Stimulated activated CD8-positive, alpha-beta memory T cell treated with anti-CD3 and anti-CD28 coated beads, Interleukin-2, amount 100 ng/mL, for 48 hours (primary cell): ENCODE measurements at regions not wholly inside any gene's neighbourhood (a gene's known extent, or its start where the extent isn't known, plus 50 kb on each side); places are given as distances from the start of the nearest gene placed in this dataset.

Source experiments
- DNase-seq, 2 donors: peaks; one replicate each; pipeline ENCODE4 v3.0.0-alpha.2; 2020; ENCODE audit warnings: low read depth in 2 of 2

- DNase-seq: no peak
Measured at GRCh38 chr4:171169396-171169795, 643.8 kb upstream of the GALNTL6 start.

DNA sequence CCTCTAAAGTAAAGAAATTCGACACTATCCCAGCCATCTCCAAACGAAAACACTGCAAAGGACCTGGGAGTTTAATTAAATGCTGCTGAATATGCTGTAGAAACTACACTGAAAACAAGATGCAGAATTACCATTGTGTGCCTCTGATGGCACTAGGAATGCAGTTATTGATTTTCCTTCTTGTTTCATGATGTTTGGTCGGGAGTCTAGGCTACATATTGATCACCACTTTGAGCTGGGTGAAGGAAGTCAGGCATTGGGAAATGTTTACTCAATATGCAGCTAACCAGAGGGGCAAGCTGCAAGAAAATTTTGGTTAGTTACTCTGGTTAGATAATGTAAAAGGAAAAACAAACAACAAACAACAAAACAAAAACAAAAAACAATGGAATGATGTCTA, 650.7 kb upstream of the GALNTL6 start:
- DNase-seq: no peak

DNA sequence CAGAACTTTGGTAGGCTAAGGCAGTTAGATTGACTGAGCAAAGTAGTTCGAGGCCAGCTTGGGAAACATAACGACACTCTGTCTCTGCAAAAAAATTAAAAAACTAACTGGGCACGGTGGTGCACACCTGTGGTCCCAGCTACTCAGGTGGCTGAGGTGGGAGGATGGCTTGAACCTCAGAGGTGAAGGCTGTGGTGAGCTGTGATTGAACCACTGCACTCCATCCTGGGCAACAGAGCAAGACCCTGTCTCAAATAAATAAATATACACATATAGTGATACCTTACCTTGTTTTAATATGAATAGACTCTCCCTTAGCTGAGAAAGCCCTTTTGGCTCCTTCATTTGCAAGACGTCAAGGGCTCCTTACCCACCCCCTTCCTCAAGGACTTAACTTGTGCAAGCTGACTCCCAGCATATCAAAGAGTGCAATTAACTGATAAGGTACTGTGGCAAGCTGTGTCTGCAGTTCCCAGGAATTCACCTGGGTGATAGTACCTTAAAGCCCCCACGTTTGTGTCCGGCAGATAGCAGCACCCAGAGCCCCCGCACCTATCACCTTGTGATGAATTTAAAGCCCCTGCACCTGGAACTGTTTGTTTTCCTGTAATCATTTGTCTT, 655.6 kb upstream of the GALNTL6 start:
- no peak for DNase-seq

DNA sequence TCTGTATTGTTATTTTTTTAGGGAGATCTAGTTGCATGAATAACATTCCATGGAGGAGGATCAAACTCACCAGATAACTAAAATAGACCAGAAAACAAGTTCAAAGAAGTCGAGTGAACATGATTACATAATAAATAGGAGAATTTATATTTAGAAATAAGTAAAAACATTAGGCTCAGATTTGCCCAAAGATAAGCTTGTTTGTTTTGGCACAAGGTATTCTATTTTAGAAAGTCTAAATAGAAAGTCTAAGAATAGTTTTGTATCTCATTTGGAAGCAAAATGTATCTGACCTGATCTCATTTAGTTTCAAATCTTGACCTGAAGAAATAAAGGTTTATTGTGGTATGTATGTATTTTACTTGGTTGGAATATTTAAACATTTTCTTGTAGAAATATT, 670.6 kb upstream of the GALNTL6 start:
- DNase-seq: no peak

GRCh38 chr4:171142045-171142444, 671.2 kb upstream of the GALNTL6 start:
- no peak for DNase-seq

DNA sequence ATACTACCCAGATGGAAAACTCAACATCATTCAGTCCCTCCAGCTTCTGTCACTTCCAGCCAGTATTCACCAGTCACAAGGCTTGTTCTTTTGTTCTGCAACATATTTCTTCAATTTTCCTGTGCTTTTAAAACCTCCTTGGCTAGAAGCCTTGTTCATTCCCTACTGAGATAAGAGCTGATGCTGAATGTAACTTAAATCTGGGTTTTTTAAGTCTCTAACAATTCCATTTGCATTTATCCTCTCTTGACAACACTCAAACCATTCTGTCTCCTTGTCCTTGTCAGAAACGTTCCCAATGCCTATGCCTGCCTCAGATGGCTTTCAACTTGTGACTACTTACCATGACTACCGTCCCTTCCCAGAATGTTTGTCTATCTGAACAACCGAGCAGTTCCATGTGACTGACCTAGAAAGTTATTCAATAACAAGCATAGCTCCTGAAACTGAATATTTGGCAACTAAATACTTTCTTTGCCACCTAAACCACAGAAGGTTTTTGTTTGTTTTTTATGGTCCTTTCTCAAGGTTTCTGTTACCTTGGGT, 682.9 kb upstream of the GALNTL6 start:
- no peak for DNase-seq

GRCh38 chr4:171118091-171118490, 695.1 kb upstream of the GALNTL6 start:
- DNase-seq: no peak

- no peak for DNase-seq
Measured at GRCh38 chr4:171117457-171117856, 695.7 kb upstream of the GALNTL6 start.

DNA sequence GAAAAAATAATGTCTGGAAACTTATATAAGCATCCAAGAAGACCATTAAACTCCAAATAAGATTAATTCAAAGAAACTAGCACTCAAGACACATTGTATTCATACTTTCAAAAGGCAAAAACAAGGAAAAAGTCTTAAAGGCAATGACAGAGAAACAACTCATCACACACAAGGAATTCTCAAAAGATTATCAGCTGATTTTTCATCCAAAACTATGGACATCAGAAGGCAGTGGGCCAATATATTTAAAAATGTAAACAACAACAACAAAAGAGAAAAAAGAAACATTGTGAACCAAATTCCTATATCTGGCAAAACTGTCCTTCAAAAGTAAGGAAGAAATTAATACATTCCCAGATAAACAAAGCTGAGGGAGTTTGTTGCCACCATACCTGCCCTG, 711.4 kb upstream of the GALNTL6 start:
- no peak for DNase-seq

DNA sequence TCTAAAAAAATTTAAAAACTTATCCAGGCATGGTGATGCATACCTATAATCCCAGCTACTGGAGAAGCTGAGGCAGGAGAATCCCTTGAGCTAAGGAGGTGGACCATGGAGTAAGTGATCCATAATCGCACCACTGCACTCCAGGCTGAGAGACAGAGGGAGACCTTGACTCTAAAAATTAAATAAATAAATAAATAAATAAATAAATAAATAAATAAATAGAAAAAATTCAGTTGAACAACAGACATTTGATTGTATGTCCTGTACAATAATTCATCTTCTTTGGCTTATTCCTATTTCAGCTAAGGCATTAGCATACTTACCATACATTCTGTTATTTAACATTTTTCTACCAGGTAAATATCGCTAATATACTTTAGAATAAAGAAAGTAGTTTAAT, 726.1 kb upstream of the GALNTL6 start:
- no peak for DNase-seq

- DNase-seq: no peak
Measured at GRCh38 chr4:171067422-171067821, 745.8 kb upstream of the GALNTL6 start.

- DNase-seq: no peak
Measured at GRCh38 chr4:171049380-171049779, 763.8 kb upstream of the GALNTL6 start.

DNA sequence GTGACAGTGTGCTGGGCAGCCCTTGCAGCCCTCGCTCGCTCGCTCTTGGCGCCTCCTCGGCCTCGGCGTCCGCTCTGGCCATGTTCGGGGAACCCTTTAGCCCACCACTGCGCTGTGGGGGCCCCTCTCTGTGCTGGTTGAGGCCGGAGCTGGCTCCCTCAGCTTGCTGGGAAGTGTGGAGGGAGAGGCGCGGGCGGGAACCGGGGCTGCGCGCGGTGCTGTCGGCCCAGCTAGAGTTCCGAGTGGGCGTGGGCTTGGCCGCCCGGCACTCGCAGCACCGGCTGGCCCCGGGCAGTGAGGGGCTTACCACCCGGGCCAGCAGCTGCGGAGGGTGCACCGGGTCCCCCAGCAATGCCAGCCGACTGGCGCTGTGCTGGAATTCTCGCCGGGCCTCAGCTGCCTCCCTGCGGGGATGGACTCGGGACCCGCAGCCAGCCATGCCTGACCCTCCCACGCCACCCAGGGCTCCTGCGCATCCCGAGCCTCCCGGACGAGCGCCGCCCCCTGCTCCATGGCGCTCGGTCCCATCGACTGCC, 770.1 kb upstream of the GALNTL6 start:
- no peak for DNase-seq

DNA sequence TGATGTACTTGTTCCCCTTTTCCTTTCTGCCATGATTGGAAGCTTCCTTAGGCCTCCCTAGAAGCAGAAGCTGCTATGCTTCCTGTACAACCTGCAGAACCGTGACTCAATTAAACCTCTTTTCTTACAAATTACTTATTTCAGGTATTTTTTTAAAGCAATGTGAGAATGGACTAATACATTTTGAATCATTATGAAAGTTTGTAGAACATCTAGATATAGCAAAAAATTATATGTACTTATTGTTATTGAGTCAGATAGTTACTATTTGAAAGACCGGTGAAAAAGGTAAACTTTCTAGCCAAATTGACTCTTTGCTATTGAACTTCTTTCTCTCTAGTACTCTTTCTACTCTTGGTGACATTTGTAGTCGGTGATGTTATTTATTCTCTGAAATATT, 777.3 kb upstream of the GALNTL6 start:
- DNase-seq: no peak

DNA sequence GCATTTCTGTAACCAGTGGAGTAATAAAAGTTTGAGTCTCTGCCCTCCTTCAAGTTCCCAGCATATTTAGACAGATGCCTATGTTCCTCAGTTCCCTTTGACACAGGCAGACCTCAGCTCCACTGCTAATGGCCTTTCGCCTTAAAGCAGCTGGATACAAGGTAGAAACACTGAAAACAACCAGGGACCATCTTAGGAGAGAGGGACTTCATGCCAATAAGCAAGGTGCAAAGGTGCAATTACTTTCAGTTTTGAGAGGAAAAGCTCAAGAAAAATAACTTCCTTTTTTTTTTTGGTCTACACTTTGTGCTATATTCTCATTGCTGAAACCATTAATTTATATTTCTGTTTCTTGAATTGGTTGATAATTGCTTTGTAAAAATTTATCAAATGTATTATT, 781.9 kb upstream of the GALNTL6 start:
- DNase-seq: no peak

DNA sequence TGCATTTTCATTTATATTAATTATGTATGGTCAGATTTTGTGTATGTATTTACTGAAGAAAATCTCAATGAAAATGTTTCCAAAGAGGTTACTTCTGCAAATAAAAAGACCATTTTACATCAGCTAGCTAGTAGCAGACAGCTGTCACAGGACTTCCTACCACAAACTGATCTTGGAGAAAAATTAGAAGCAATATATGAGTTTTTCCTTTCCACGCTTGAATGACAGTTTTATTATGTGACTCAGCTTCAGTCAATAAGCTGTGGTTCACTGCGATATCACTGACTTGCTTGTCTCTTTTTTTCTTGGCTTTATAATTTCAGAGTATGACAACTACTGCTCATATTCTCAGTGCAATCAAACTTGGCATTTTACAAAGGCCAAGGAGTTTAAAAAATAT, 787.4 kb upstream of the GALNTL6 start:
- DNase-seq: no peak

DNA sequence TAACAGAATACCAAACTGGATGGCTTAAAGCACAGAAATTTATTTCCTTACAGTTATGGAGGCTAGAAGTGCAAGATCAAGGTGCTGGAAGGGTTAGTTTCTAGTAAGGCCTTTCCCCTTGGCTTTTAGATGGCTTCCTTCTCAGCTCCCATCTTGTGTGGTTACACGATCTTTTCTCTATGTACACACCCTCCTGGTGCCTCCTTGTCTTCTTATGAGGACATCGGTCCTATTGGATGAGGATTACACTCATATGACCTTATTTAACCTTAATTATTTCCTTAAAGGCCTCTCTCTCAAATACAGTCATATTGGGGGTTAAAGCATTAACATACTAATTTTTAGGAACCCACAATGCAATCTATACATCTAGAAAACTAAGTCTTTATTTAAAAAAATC, 787.9 kb upstream of the GALNTL6 start:
- no peak for DNase-seq

DNA sequence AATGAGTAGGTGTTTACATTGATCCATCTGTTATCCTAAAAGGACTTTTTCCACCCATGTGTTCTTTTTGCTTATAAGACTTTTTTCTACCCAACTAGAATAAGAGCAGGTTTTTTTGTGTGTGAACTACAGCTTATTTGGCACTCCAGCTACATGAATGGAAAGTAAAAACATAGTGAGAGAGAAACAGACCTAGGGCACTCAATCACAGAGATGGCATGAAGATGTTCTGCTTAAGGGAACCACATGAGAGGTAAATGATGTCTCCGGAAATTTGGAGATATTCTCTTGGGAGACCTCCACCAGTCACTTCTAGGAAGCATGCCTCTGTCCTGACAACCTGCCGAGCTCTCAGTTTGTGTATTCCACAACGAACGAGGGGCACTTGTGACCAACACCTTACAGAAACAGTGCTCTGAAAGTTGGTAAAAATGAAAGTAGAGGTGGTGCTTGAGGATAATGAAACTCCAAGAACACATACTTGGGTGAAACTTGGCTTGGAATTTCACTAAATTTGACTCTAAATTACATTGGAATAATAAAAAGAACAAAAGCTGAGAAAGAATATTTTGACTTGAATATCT, 788.4 kb upstream of the GALNTL6 start:
- DNase-seq: no peak

GRCh38 chr4:171022824-171023230, 790.4 kb upstream of the GALNTL6 start:
- DNase-seq: no peak

GRCh38 chr4:171017593-171017992, 795.6 kb upstream of the GALNTL6 start:
- DNase-seq: no peak

GRCh38 chr4:171016145-171016544, 797.1 kb upstream of the GALNTL6 start:
- no peak for DNase-seq

GRCh38 chr4:171015441-171015840, 797.8 kb upstream of the GALNTL6 start:
- no peak for DNase-seq

DNA sequence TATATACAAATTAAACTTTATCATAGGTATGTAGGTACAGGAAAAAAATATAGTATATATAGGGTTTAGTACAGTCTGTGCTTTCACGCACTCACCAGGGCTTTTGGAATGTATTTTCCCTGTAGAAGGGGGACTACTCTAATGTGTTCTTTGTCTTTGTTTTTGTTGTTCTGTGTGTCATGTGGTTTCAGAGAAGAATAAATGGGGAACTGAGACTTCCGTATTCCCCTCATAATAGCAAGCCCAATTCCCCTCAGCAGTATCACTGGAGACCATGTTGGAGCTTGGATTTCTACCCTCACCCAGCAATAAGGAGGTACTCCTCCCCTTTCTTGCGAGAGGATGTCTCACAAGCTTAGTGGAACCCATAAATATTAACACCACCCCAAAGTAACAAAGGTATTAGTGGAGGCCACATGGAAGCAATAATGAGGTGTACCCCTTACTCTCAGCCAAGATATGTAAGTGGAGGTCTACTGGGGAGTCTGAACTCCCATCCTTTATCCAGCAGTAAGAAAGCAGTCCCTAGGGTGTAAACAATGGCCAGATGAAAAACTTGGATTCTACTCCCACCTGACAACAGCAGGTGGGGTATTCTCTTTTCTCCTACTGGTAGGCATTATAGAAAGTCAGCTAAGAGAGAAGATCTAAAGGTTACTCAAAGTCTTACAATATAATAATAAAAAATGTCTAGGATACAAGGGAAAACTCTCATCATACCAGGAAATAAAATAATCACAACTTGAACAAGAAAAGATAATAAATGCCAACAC, 805.4 kb upstream of the GALNTL6 start:
- no peak for DNase-seq
